ENCODE measurements at regions not wholly inside any gene's neighbourhood (a gene's known extent, or its start where the extent isn't known, plus 50 kb on each side); places are given as distances from the start of the nearest gene placed in this dataset.

DNA sequence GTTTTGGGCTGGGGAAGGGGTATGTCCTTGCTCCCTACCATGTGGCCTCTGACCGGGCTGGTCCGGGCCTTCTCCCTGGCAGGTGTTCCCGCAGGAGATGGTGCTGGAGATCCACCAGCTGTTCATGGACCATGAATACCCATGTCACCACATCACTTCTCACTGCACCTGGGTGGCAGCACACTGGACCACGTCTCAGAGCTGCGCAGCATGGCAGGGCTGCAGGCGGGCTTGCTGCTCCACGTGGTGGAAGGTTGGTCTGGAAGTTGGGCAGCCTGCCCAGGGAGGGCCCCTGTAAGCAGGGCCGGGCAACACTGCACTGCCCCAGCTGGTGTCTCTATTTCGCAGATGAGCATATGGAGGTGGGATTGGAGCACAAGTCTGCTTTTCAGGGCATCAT, 169.5 kb upstream of the ZNF267 start:
- peaks cover 34% of the 10 kb centered on the region for H3K36me3 Mint-ChIP-seq (ENCODE audit: low read depth)
- H3K27me3 Mint-ChIP-seq (ENCODE audit: low read depth) = no peaks in the 10 kb centered on the region
- no peak overlapping the region for H3K4me3 Mint-ChIP-seq
- H3K9me3 Mint-ChIP-seq = no peaks in the 10 kb centered on the region
- TF ChIP-seq, protein P1, sequence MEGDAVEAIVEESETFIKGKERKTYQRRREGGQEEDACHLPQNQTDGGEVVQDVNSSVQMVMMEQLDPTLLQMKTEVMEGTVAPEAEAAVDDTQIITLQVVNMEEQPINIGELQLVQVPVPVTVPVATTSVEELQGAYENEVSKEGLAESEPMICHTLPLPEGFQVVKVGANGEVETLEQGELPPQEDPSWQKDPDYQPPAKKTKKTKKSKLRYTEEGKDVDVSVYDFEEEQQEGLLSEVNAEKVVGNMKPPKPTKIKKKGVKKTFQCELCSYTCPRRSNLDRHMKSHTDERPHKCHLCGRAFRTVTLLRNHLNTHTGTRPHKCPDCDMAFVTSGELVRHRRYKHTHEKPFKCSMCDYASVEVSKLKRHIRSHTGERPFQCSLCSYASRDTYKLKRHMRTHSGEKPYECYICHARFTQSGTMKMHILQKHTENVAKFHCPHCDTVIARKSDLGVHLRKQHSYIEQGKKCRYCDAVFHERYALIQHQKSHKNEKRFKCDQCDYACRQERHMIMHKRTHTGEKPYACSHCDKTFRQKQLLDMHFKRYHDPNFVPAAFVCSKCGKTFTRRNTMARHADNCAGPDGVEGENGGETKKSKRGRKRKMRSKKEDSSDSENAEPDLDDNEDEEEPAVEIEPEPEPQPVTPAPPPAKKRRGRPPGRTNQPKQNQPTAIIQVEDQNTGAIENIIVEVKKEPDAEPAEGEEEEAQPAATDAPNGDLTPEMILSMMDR (IDR thresholded peaks at IDR 0.05; ENCODE audit: unreplicated experiment in 3 of 3) = no peak
- no peak overlapping the region for H3K27ac Mint-ChIP-seq
- H3K4me1 Mint-ChIP-seq = peaks cover 10% of the 10 kb centered on the region

DNA sequence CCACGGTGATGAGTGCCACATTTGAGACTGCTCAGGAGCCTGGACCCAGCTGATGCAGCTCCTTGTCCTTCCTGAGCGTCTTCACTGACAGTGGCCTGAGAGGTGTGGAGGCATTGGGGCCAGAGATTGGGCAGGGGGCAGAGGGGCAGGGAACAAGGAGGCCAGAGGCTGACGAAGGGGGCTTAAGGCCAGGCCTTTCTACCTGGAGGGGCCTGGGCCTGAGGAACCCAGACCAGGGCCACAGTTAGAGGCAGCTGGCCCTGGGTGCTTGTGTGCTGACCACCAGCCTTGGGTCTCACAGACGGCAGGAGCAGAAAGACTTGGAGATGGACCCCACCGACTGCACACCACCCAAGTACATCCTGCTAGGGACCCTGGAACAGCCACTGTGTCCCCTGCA, 168.2 kb upstream of the ZNF267 start:
- Mint-ChIP-seq H3K9me3 (no peaks in the 10 kb centered on the region), H3K27me3 (ENCODE audit: low read depth) (no peaks in the 10 kb centered on the region), H3K4me3 (no peak overlapping the region), H3K4me1 (peaks cover 10% of the 10 kb centered on the region), H3K36me3 (ENCODE audit: low read depth) (peaks cover 34% of the 10 kb centered on the region), H3K27ac (no peak overlapping the region)
- TF ChIP-seq, protein P1 (IDR thresholded peaks at IDR 0.05; ENCODE audit: unreplicated experiment in 3 of 3) = no peak

DNA sequence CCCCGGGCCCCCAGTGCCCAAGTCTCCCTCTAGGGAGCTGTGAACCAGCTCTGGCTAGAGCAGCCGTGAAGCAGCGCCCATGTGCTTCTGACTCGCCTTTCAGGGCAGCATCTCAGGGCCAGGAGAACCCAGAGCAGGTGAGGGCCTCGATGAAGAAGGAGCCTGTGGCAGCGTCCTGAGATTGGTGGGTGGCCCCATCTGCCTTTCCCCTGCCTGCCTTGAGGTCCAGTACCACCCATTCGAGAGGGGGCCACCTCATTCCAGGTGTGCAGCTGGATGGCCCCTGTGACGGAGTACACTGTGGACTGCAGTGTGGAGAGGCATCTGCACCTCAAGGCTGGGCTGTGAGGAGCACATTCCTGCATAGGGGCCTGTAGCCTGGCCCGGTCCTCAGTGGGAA, 167.3 kb upstream of the ZNF267 start:
- Mint-ChIP-seq H3K4me3 (no peak overlapping the region), H3K36me3 (ENCODE audit: low read depth) (peaks cover 31% of the 10 kb centered on the region)
- TF ChIP-seq, protein P1 (IDR thresholded peaks at IDR 0.05; ENCODE audit: unreplicated experiment in 3 of 3) = no peak

DNA sequence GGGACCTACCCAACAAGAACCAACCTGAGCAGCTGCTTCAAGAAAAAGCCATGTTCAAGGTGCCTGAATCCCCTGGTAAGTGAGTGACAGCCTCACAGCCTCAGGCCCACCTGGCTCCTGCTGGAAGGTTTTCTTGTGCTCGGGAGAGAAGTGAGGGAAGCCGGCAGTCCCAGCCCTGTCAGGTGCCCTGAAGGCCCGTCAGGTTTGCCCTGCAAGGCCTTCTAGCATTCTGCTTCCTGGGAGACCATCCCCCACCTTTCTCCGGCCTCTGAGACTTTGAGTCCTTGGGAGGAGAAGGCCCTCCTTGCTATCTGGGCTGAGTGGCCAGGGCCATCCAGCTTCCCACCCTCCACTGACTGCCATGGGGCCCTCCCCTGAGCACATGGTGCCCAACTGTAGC, 166.7 kb upstream of the ZNF267 start:
- no peaks in the 10 kb centered on the region for H3K27me3 Mint-ChIP-seq (ENCODE audit: low read depth)
- H3K4me1 Mint-ChIP-seq = no peaks in the 10 kb centered on the region
- no peak overlapping the region for H3K27ac Mint-ChIP-seq
- H3K4me3 Mint-ChIP-seq = no peak overlapping the region
- no peaks in the 10 kb centered on the region for H3K9me3 Mint-ChIP-seq
- H3K36me3 Mint-ChIP-seq (ENCODE audit: low read depth) = peaks cover 31% of the 10 kb centered on the region
- TF ChIP-seq, protein P1 (IDR thresholded peaks at IDR 0.05; ENCODE audit: unreplicated experiment in 3 of 3) = no peak

More for the DNA sequence above, 167.3 kb upstream of the ZNF267 start:
- Mint-ChIP-seq H3K27me3 (ENCODE audit: low read depth) (no peaks in the 10 kb centered on the region), H3K4me1 (peaks cover 4% of the 10 kb centered on the region), H3K27ac (no peak overlapping the region), H3K9me3 (no peaks in the 10 kb centered on the region)

DNA sequence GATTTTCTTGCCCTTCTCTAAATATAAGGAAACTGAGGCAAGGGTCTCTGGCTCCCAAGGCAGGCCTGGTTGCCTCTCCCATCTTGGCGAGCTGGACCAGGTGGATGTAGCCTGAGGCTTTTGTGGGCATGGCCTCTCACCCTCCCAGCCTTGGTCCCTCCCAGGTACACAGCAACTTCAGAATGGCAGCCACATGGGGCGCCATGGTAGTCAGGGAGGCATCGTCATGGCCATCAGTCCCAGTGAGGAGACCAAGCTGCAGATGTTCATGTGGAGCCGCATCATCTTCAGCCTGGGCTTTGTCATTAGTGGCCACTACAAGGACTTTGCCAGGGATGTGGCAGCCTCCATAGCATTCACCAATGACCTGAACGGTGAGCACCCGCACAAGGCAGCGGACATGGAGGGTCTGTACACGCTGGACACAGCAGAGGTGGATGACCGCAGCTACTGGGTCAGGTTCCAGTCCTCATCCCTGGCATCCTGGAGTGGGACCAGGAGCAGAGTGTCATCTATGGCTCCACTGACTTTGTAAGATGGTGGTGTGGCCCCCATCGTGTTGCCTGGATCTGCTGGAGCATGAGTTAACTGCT, 165.8 kb upstream of the ZNF267 start:
- H3K36me3 Mint-ChIP-seq (ENCODE audit: low read depth) = peaks cover 25% of the 10 kb centered on the region
- no peaks in the 10 kb centered on the region for H3K9me3 Mint-ChIP-seq
- no peak overlapping the region for H3K4me3 Mint-ChIP-seq
- H3K27ac Mint-ChIP-seq = no peak overlapping the region
- TF ChIP-seq, protein P1 (IDR thresholded peaks at IDR 0.05; ENCODE audit: unreplicated experiment in 3 of 3) = no peak
- H3K4me1 Mint-ChIP-seq = no peaks in the 10 kb centered on the region
- no peaks in the 10 kb centered on the region for H3K27me3 Mint-ChIP-seq (ENCODE audit: low read depth)

DNA sequence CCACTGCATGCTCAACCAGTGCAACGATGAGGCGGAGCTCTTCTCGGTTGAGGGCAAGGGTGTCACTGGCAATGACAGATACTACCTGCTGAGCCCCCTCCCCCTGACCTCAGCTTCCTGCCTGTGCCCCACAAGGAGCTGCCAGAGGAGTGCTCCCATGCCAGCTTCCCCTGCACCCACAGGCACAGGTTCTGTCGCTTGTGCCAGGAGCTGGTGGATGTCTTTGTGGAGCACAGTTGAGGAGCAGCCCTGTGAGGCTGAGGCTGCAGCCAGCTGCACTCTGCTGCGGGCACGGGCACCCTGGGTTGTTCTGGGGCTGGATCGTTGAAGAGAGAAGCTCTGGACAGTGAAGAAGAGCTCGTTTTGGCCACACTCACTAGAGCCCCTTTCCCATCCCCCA, 165.3 kb upstream of the ZNF267 start:
- TF ChIP-seq, protein P1 (IDR thresholded peaks at IDR 0.05; ENCODE audit: unreplicated experiment in 3 of 3) = no peak
- no peak overlapping the region for H3K27ac Mint-ChIP-seq
- no peaks in the 10 kb centered on the region for H3K4me1 Mint-ChIP-seq
- no peaks in the 10 kb centered on the region for H3K27me3 Mint-ChIP-seq (ENCODE audit: low read depth)
- H3K36me3 Mint-ChIP-seq (ENCODE audit: low read depth) = peaks cover 22% of the 10 kb centered on the region
- H3K9me3 Mint-ChIP-seq = no peaks in the 10 kb centered on the region
- H3K4me3 Mint-ChIP-seq = no peak overlapping the region

Data from nephron (organoid).